ENCODE measurements at regions not wholly inside any gene's neighbourhood (a gene's known extent, or its start where the extent isn't known, plus 50 kb on each side); places are given as distances from the start of the nearest gene placed in this dataset.
A peak's percentile ranks its signal among the peaks of the same experiment; 100 is the strongest.

DNA sequence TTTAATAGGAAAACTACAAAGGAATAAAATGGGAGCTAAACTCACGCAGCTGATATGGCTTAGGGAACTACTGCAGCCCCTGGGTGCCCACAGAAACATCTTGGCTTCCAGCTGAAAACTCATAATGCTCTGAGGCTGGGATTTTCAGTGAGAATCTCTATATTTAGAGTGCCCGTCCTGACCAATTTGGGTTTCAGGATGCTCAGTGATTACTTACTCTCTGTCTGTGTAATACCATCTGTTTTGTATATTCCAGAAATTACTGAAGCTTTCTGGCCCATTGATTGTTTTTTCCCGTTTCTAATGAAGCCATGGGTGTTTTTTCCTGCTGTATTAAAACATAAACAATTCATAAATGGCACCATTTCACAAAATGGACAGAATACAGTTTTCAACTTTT is 50.6 kb upstream of the ZNF385D start:
- DNase-seq (ENCODE audit: low spot score) = no peak

DNA sequence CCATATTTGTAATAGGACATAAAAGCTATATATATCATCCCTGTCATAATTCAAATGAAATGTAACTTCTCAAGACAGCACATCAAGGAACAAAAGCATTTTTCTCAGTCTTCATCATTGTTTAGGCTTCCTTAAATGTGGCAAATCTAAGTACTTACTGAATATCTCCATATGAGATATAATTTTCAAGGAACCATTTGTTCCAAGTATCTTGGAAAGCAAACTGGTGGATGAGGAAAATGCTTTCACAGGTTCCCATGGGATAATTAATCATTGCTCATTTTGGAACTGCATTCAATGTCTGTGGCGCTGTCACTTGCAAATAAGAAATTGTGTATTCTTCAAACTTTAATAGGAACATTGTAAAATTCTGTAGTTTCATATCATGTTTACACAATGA is 52.6 kb upstream of the ZNF385D start:
- no peak for DNase-seq (ENCODE audit: low spot score)

DNA sequence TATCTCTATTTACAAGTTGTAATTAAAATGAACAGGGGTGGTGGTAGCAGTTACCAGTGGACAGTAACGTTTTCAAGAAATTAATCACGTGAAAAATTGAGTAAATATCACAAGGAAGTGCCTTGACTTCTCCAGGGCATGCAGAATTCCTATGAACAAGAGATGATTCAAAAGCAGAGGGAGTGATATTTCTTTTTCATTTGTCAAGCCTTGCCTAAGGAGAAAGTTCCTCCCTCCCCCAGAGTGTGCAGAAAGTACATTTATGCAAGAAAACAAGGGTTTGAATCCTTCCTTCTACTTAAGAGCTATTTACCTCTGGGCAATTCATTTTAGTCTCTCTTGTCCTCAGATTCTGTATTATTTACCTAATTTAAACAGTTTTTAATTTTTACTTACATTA is 53.3 kb upstream of the ZNF385D start:
- no peak for DNase-seq (ENCODE audit: low spot score)

DNA sequence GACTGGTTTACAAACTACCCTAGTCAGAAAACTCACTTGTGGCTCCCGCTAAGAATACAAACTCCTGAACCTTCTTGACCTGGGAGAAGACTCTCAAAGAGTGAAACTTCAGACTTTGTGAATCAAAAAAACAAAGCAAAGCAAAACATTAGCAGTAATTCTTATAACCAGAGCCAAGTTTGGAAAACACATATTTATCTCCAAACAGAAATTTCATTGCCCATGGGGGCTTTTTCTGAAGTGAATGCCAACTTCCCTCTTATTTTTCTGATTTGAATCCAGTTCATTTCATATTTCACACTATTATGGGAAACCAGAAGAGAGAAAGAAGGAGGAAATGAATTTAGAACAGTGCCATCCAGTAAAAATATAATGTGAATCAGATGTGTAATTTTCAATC is 55.7 kb upstream of the ZNF385D start:
- DNase-seq (ENCODE audit: low spot score) = no peak

DNA sequence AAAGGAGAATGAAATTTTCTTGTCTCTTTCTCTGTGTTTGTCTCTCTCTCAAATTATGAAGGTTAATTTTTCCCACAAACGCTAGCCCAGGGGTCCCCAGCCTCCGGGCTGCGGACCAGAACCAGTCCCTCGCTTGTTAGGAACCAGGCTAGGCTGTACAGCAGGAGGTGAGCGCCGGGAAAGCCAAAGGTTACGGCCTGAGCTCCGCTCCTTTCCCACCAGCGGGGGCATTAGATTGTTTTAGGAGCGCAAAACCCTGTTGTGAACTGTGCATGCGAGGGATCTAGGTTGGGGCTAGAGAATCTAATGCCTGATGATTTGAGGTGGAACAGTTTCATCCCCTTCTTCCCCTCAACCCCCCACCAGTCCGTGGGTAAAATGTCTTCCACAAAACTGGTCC is 74.7 kb upstream of the ZNF385D start:
- DNase-seq (ENCODE audit: low spot score) = no peak

DNA sequence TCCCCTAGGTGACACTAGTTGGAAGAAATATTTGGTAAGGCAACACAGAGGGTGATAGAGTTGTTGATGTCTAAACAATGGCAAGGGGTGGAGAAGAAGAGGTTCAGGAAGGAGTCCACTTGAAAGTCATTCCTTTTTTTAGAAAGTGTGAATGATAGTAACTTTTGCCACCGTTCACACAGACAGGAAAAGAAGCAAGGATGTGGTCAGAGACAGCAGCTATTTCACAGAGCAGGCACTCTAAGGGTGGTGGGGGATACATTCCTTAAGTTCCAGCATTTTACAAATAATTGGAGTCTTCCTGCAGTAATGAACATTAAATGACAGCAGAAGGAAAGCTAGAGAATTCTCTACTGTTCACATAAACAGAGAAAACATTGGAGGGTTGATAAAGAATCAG is 75.4 kb upstream of the ZNF385D start:
- DNase-seq (ENCODE audit: low spot score) = no peak

DNA sequence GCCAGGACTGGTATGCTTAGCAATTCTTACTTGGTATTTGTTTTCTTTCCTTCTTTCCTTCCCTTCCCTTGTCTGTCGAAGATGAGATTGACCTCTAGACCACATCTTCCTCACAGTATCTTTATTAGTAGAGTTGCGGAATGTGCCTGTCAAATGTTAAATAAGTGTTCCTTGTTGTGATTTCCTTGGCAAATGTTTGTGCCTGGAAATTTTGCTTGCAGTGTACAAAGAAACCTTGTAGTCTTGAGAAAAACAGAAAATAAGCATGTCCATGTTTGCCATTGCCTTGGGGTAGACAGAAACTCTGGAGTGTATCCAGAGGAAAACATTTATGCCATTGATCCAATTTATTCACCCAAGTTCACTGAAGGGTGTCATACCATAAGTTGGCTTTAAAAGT is 79.5 kb upstream of the ZNF385D start:
- DNase-seq (ENCODE audit: low spot score) = no peak

DNA sequence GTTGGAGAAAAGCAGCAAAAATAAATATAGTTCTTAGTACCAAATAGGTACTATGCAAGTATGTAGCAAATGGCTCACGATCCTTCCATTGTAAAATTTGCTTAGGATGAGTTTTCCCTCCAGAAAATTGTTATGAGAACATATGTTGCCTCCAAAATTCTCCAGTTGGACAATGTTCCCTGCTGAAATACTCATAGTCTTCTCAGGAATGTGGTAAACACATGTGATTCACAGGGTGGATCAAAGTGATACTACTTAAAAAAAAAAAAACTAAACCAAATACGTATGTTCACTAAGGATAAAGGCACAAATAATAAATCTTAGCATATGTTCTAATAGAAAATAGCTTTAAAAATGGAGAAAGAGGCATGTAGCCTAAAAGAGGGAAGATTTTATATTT is 84.3 kb upstream of the ZNF385D start:
- no peak for DNase-seq (ENCODE audit: low spot score)

DNA sequence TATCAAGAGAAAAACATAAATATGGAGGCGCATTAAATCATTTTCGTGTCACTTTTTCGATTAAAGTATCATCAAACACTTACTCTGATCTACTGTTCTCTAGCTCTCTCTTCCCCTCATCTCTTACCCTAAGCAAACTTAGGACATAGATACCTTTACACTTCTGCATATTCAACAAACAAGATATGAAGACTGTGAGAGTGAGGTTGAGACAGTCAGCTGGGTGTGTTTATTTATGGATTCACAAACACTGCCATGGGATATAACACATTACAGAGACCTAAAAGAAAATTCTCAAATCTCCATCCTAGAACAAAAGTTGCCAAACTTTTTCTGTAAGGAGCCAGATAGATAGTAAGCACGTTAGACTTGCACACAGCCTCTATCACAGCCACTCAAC is 85.2 kb upstream of the ZNF385D start:
- DNase-seq (ENCODE audit: low spot score) = no peak

DNA sequence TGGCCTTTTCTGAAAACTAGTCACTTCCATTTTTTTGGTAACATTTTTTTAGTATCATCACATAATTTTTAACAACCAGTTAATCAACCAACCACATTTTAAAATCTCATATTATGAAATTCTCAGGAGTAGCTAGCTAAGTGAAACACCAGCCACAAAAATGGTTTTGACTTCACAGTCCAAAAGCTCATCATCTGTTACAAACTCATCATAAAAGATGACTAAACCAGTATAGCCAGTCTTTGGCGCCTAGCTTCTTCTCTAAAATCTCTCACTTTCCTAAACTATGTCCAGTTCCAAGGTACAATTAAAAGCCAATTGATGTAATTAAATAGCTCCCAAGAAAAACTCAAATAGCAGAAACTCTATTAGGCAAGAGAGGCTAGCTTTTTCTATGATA is 88.2 kb upstream of the ZNF385D start:
- DNase-seq (ENCODE audit: low spot score) = no peak

DNA sequence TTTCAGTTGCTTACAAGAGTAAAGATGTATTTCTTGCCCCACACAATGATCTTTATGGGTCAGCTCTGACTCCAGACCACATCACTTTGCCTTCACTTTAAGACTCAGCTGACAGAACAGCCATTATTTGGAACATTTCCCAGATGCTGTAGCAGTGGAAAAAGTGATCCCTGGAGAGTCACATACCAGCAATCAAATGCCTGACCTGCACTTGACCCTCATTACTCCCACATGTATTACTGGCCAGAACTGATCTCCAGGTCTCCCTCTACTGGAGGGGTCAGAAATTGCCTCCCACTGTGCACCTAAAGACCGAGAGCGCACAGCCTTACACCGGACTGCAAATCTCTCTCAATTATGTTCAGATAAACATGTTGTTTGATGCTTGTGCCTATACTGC is 88.6 kb upstream of the ZNF385D start:
- DNase-seq (ENCODE audit: low spot score) = peak; percentile 45

DNA sequence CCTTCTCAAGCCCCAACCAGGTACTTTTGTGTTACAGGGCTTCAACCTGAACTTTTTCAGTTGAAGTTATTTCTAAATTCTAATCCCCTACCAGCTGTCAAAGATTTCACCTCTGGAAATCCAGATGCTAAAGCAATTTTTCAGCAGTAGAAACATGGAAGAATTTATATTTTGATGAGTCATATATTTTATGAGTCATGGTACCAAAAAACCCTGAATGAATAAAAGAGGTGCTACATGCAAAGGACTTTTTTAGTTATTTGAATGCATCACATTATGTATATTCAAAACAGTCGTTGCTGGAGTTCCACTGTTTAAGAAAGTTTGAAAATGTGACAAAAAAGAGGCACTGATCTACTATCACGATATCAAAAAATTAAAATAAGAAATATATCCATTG is 96.0 kb upstream of the ZNF385D start:
- DNase-seq (ENCODE audit: low spot score) = no peak

DNA sequence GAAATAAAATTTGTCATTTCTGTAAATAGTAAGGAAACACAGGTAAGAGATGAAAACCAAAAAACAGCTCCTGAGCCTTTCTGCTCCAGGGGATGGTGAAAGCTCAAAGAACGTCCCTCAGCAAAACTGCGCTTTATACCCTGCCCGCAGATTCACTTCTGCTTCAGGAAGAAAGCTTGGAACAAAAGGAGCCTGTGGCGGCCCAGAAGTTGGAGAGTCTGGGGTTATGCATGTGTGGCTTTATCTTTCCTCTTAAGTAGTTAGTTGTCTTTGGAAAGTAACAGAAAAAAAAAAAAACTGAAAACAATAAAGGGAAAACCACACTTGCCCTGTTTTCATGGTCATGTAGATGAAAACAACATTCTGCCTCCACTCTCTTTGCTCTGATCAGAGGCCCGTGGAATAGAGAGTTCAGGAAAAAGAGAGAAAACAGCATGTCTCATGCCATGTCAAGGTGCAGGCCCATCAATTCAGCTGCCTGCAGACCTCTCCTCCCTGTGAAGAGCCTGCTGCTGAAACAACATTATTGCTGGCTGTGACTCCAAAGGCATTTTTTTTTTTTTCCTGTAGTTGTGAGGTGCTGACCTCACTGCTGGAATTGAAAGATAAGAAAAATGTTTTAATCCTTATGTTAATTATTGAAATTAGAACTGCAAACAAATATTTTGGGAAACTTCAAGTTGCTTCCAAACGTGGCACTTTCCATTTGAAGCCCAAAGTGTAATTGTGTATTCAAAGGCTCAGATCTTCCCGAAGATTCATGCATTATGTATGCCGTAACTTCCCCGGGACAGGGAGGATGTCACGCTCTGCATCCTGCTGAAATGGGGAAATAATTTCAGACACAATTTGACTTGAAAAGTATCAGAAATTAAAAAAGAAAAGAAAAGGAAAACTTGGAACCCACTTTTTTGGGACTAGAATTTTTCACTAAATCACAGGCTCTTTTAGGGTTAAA is 108.4 kb upstream of the ZNF385D start:
- no peak for DNase-seq (ENCODE audit: low spot score)

DNA sequence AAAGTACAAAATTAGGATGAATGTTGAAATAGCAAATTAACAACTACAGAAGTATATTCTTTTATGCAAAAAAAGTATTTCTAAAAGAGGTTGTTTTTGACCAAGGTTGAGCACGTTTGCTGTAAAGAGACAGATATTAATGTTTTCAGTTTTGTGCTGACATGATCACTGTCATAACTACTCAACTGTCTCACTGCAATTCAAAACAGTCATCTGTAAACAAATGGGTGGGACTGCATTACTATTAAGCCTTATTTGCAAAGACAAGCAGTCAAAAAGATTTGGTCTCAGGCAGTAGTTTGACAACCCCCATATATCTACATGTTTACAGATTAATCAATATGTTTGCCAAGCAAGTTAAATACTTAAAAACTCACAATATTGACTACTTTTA is 109.1 kb upstream of the ZNF385D start:
- no peak for DNase-seq (ENCODE audit: low spot score)

DNA sequence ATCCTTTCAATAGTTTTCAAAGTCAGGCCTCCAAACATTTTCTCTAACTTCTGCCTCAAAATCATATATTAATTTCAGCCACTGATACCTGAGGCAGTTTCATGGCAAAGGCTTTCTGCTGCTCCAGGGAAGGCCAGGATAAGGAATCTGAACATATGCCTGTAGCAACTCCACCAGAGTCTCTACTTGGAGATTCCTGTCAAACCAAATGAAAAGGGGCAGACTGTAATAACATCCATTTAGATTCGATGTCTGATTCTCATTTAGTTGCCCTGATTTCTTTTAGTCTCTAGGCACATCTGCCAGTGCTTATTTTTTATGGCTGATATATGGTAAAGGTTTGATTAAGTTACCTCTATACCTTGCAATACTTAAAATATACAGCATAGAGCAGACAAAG is 109.6 kb upstream of the ZNF385D start:
- no peak for DNase-seq (ENCODE audit: low spot score)

DNA sequence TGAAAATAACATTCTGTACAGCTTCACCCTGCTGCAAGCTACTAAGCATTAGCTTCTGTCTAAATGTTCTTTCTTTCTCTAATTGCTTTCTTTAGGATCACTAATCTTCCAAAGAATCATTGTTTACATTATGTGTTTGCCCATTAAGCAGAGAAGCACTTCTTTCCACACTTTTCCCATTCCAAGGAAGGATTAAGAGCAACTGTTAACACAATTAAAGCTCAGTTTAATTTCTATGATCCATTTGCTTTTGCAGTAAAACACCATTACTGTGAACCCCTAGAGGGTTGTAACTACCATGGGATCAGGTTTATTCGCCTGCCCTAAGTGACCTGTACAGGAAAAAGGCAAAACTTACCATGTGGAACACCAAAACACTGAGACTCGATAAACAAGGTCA is 125.8 kb upstream of the ZNF385D start:
- no peak for DNase-seq (ENCODE audit: low spot score)

DNA sequence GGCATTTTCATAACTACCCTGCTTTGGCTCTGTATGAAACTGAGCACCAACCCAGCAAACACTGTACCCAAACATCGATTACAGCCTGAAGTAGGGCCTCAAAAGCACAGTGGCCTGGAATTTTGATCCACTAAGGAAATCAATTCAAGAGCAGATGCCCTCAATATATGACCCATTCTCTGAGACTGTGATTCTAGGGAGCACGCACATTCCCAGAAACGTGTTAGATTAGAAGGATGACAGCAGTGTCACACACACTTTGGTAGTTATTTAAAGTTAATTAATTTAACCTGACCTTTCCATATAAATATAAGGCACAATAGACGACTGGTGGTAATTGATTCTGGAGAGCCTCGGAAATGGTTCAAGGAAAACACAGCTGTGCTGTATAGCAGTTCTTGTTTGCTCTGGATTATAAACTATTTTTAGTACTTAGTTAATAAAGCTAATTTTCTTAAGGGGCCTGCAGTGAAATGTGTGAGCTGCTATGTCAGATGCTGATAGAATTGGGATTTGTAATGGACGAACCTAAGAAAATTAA is 126.3 kb upstream of the ZNF385D start:
- no peak for DNase-seq (ENCODE audit: low spot score)

DNA sequence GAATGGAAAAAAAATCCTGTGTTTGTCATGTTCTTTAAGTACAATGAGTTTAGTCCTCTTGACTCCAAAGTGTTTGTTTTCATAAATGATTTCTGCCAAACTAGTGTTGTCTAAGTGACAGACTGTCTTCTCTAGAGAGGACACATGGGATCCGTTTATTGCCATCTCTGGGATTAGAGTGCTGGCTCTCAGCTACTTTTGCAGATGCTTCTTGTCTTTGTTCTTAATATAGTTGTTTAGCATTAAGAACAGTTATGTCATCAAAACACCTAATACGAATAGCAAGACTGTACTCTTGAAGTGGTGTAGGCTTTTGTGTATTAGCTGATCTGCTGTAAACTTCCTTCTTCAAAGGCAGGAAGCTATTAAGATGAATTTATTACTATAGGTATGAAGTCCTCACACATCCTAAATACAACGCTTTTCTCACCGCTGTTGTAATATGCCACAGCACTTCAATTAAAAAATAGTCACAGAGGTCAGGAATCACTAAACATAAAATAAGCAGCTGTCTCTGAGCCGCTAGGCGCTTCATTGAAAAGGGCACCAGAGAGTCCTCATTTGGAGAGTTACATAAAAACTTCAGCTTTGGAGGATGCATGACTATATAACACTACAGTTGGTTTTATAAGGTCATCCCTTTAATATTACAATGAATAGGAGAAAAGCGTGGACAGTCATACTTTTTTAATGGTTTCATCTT is 128.3 kb upstream of the ZNF385D start:
- DNase-seq (ENCODE audit: low spot score) = no peak

DNA sequence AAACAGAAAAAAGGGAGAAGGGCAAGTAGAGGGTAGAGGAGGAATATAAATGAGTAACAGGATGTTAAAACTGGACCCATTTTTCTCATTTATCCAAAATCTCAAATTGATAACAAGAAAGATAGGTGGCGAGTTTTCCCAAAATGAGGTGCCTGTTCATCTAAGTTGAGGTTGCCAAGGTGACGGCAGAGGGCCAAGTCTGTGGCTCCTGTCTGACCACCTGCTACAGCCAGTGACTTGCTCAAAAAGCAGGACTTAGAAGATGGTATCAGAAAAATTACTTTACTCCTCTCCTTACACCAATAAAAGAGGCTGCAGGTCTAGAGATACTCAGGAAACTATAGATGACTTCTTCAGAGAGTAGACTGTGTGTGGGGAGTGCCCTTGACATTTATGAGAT is 137.6 kb upstream of the ZNF385D start:
- DNase-seq (ENCODE audit: low spot score) = no peak

DNA sequence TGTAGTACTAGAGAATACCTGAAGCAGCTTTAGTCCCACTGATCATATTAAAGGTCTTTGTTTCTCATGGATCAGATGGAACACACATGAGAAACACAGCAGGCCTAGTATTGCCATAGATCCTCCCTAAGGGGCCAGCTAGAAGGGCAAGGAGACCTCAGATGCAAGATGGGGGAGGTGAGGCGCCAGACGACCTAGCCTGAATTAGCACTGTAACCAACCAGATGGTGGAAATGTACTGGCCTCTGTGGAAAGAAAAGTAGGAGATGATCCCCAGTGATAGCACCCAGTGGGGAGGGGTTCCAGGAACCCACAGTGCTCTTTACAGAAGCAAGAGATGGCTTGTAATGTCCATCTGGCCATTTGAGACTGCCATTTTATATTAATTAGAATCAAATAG is 138.2 kb upstream of the ZNF385D start:
- DNase-seq (ENCODE audit: low spot score) = no peak

DNA sequence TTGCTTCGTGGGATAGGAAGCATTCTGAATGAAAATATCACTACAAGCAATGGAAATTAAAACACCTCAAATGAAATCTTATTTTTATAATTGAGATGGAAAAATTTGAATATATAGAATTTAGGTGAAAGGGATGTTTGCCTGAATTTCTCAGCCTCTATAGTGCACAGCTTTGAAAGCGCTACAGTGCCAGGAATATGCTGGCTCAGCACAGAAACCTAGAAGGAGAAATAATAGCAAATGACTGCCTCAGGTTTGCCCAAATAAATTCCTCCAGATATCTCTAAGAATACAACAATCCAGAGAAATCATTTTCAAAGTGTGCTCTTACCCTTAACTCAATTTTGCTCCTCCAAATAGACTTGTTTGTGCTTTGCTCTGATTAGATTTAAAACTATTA is 141.1 kb upstream of the ZNF385D start:
- DNase-seq (ENCODE audit: low spot score) = no peak

DNA sequence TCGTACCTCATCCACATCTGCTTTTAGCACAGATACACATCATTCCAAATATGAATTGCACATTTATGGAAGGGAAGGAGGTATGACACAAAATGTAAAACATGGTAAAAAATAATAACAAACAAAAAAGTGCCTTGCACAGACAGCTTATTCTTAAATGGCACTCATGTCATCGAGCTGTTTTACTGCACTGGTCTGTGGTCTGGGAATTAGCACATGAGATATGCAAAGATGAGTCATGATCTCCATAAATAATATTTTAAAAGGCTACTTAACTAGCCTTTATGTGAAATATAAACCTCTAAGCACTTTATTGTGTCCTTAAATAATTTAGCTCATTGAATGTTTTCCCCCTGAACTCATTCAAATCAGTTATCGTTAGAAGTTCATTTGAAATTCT is 142.2 kb upstream of the ZNF385D start:
- DNase-seq (ENCODE audit: low spot score) = no peak
